ENCODE measurements at regions not wholly inside any gene's neighbourhood (a gene's known extent, or its start where the extent isn't known, plus 50 kb on each side); places are given as distances from the start of the nearest gene placed in this dataset.
"Not testable (repeated sequence)": the region's sequence is repeated elsewhere in the genome, so short reads cannot be mapped to it uniquely, and the experiment has no call there.

DNA sequence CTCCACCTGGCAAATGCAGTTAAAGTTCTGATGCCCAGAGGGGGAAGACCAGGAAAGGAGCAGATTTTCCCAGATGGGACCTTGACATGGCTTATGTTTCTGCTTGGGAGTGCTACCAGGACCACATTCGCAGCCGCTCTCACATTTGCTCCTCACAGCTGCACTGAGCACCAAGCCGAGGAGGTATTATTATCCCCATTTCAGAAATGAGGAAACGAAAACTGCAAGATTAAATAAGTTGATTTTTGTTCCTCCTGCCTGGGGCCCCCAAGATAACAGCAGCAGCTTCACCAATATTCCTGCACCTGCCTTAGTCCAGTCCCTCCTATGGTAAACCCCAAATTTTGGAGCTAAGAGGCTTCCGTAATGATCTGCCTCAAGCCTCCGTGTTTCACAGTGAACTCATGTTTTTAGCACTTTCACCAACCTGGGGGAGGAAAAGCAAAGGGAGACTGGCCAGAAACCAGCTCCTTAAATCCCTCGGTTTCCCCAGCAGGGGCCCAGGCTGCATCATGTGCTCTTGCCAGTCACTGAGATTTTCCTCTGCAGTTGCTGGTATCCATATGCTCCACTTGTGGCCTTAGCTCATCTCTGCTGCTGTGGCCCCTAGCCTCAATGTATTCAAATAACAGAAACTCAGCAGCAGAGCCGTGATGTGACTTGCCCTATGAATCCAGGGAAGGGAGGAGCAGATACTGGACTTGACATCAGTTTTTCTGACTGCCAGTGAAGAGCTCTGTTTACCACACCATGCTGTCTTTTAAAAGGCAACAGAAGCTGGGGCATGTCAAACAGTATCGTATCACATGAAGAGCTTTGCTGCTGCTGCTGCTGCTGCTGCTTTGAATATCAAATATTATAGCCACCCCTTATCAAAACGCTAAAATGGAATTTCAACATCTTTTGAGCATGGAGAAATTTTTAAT, 95.5 kb upstream of the KLHL13 start:
- no peak overlapping the region for H3K4me3 ChIP-seq (ENCODE audit: low read length)
- DNase-seq (ENCODE audit: low read depth, low spot score): no peak

DNA sequence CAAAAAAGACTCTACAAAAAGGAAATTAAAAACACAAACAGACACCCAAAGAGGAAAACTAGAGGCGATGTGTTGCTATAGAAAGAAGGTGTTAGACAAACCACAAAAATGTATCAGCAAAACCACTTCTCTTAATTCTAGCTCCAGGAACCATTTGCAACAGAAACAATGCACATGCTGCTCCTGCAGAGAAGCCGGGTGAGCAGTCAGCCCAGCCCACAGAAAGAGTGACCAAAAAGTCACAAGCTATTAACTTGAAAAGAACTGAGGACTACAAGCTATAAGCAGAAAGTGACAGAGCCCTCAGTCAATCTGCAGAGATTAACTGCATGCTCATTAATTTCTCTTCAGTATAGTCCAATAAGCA, 96.2 kb upstream of the KLHL13 start:
- no peak overlapping the region for H3K4me3 ChIP-seq (ENCODE audit: low read length)
- peak; percentile 6 for DNase-seq (ENCODE audit: low read depth, low spot score)

DNA sequence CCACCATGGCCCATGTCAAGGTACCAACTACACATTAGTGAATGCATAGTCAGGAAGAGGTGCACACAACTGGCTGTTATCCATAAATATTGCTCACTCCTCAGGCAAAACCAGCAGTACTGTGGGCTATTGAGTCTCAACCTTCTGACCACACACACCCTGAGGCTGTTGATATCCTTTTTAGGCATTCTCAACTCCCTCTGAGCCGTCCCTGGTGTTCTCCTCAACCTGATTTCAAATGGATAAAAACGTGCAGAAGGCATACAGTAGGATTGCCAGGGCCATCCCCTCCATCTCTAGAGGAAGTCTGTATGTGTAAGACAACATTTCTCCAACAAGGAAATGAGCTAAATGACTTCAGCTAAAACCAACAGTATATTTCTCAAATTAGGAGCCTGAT, 98.7 kb upstream of the KLHL13 start:
- no peak overlapping the region for H3K4me3 ChIP-seq (ENCODE audit: low read length)
- no peak for DNase-seq (ENCODE audit: low read depth, low spot score)

DNA sequence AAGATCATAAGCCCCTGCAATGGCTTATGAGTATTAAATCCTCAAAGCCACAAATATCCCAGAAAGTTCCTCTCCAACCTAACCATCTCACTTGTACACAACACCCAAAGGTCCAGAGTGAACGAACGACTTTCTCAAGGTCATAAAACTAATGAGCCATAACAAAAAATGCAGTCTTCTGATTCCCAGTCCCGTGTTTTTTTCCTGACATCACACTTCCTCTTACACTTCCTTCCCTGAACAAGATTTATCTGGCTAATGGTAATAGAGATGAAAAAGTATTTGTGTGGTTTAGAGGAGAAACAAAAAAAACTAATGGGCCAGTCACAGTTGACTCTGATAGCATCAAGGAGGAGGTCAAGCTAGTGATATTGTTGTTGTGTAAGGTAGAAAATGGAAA, 99.5 kb upstream of the KLHL13 start:
- no peak overlapping the region for H3K4me3 ChIP-seq (ENCODE audit: low read length)
- DNase-seq (ENCODE audit: low read depth, low spot score): no peak

DNA sequence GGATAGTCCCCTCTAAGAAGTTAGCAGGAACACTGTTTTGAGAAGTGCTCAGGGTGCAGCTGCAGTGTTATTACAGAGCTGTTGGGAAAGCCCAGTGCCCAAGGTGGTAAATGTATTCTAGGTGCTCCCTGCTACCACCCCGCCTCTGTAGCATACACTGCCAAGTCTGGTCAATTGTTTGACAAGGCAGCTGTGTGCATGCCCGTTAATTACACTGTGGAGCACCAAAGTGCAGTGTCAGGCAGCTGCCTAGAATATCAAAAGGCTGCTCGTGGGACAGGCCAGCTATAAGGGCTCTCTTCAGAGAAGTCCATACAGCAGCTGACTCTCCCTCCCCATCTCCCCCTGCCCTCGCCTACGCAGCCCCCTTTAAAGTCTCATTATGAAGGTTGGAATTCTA, 99.9 kb upstream of the KLHL13 start:
- no peak overlapping the region for H3K4me3 ChIP-seq (ENCODE audit: low read length)
- DNase-seq (ENCODE audit: low read depth, low spot score): no peak

- H3K4me3 ChIP-seq (ENCODE audit: low read length): no peak overlapping the region
- no peak for DNase-seq (ENCODE audit: low read depth, low spot score)
Observed at GRCh38 chrX:118218079-118218478, 101.5 kb upstream of the KLHL13 start.

GRCh38 chrX:118218940-118219339, 102.3 kb upstream of the KLHL13 start:
- no peak overlapping the region for H3K4me3 ChIP-seq (ENCODE audit: low read length)
- no peak for DNase-seq (ENCODE audit: low read depth, low spot score)

- H3K4me3 ChIP-seq (ENCODE audit: low read length): no peak overlapping the region
- DNase-seq (ENCODE audit: low read depth, low spot score): no peak
Observed at GRCh38 chrX:118219866-118220265, 103.3 kb upstream of the KLHL13 start.

- H3K4me3 ChIP-seq (ENCODE audit: low read length): no peak overlapping the region
- no peak for DNase-seq (ENCODE audit: low read depth, low spot score)
Observed at GRCh38 chrX:118220509-118220908, 103.9 kb upstream of the KLHL13 start.

GRCh38 chrX:118221270-118221669, 104.7 kb upstream of the KLHL13 start:
- no peak overlapping the region for H3K4me3 ChIP-seq (ENCODE audit: low read length)
- DNase-seq (ENCODE audit: low read depth, low spot score): no peak

GRCh38 chrX:118221733-118222132, 105.1 kb upstream of the KLHL13 start:
- DNase-seq (ENCODE audit: low read depth, low spot score): no peak
- H3K4me3 ChIP-seq (ENCODE audit: low read length): no peak overlapping the region

GRCh38 chrX:118222421-118222820, 105.8 kb upstream of the KLHL13 start:
- DNase-seq (ENCODE audit: low read depth, low spot score): no peak
- H3K4me3 ChIP-seq (ENCODE audit: low read length): no peak overlapping the region

- H3K4me3 ChIP-seq (ENCODE audit: low read length): no peak overlapping the region
- peak; percentile 4 for DNase-seq (ENCODE audit: low read depth, low spot score)
Observed at GRCh38 chrX:118225711-118226428, 109.3 kb upstream of the KLHL13 start.

DNA sequence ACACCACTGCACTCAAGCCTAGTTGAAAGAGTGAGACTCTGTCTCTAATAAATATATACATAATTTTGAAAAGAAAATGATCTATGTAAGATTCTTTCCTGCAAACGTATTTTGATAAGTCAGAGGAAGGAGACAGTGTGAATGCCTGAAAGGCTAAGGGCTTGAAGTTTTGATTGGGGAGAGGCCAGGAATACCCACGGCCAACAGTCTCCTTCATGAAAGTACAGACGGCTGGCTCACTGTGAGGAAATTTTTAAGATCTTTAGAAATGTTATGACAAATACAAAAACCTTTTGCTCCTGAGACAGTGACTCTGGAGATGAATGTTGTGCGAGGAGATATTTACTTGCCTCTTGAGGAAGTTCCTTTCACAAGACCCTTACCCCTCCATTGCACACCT, 111.4 kb upstream of the KLHL13 start:
- no peak overlapping the region for H3K4me3 ChIP-seq (ENCODE audit: low read length)
- DNase-seq (ENCODE audit: low read depth, low spot score): no peak

GRCh38 chrX:118228456-118228855, 111.8 kb upstream of the KLHL13 start:
- no peak overlapping the region for H3K4me3 ChIP-seq (ENCODE audit: low read length)
- no peak for DNase-seq (ENCODE audit: low read depth, low spot score)

DNA sequence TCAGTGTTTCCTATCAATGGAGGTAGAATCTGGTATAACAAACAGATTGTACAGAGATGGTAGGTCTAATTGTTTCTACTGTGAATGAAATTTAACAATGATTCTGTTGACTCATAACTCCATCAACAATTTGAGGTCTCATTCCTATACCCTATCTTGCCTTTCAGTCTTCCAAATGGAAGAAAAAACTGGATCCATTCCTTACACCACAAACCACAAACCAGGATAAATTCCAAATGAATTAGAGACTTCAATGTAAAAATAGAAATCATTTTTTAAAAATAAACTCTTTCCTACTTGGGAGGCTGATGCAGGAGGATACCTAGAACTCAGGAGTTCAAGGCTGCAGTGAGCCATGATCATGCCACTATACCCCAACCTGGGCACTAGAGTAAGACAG, 114.4 kb upstream of the WDR44 start:
- DNase-seq (ENCODE audit: low read depth, low spot score): no peak
- H3K4me3 ChIP-seq (ENCODE audit: low read length): no peak overlapping the region

- no peak overlapping the region for H3K4me3 ChIP-seq (ENCODE audit: low read length)
- DNase-seq (ENCODE audit: low read depth, low spot score): no peak
Observed at GRCh38 chrX:118239178-118239870, 106.6 kb upstream of the WDR44 start.

DNA sequence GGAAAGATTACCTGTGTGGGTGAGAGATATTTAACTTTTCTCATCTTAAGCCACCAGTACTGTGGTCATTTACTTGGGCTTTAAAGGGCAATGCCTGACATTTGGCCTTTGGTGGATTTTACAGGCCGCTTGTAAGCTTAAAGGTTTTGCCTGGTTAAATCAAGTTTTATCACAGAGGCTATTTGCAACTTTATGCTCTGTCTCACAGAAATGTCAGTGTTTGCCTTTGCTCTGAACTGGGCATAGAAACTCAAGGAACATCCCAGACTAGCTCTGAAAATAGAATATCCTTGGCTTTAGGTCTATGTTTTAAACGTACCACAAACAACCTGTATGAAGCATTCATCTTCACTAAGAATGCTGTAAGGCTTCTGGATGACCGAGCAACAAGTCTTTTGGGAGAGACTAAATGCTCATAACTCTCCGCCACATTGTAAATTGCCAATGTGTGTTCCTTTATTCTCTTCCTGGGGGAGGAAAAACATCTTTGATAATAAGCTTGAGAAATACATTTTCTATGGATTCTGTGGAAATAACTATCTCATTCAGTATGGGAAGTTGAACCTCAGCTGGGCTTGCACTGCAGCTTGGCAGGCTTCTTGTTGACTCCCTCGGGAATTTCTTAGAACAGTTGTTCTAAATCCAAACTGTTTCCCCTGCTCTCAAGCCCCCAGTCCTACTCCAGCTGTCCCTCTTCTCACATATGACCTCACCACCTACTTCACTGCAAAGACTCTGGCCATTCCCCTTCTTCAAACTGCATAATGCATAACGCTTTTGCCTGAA, 105.8 kb upstream of the WDR44 start:
- DNase-seq (ENCODE audit: low read depth, low spot score): no peak
- no peak overlapping the region for H3K4me3 ChIP-seq (ENCODE audit: low read length)

- H3K4me3 ChIP-seq (ENCODE audit: low read length); DNase-seq (ENCODE audit: low read depth, low spot score): not testable (repeated sequence)
Observed at GRCh38 chrX:118246961-118247360, 98.9 kb upstream of the WDR44 start.
